Endothelial cell of umbilical vein (primary cell): ENCODE measurements at regions not wholly inside any gene's neighbourhood (a gene's known extent, or its start where the extent isn't known, plus 50 kb on each side); places are given as distances from the start of the nearest gene placed in this dataset.

Source experiments
- BruUV-seq: library from RNA; stranded (reverse); fragments of 400-500 nt; replicated peaks from 2 replicates; lab custom pipeline; 2021; lab: Mats Ljungman, UMichigan
- CTCF ChIA-PET: fragments of 300-600, 350-600 bp; sonication (Branson Sonifier 250); formaldehyde crosslinking; loops from one replicate; lab custom pipeline; 2021; ENCODE audit warnings: antibody characterized with exemption, inconsistent platforms; lab: Charles Lee
- POLR2A ChIA-PET: fragments of 300-600, 350-600 bp; sonication (Branson Sonifier 250); formaldehyde crosslinking; loops from one replicate; lab custom pipeline; 2021; ENCODE audit warnings: antibody characterized with exemption, inconsistent platforms; lab: Charles Lee
- DNase-seq: peaks from one replicate; pipeline ENCODE4 v3.0.0-alpha.2; 2011; ENCODE audit warnings: low read depth, low spot score
- FAIRE-seq: peaks from 2 replicates; lab custom pipeline; 2011; peaks lifted over from hg19 to GRCh38; lab: Jason Lieb, UNC
- H2AFZ ChIP-seq: 2 replicates; pipeline ENCODE4 v1.6.0; 2012; ENCODE audit warnings: low read depth, low read length, control low read depth, inconsistent platforms
- H3K27ac ChIP-seq: 2 replicates; pipeline ENCODE4 v1.5.1; 2011; ENCODE audit warnings: low read depth, mild to moderate bottlenecking, control low read depth, low read length, moderate library complexity; ENCODE audit not compliant: insufficient read depth
- H3K27me3 ChIP-seq, 2 experiments: 2 replicates each; pipeline versions ENCODE4 v1.6.0 to v1.6.1; 2011; ENCODE audit warnings: low read length in 2 of 2, mixed read lengths in 1 of 2; ENCODE audit not compliant: control insufficient read depth in 2 of 2, insufficient read depth in 2 of 2
- H3K36me3 ChIP-seq, 2 experiments: 2 replicates in 1 of 2; 3 replicates in 1 of 2; pipeline ENCODE4 v1.5.1; 2011; ENCODE audit warnings: low read length in 2 of 2, mild to moderate bottlenecking in 1 of 2, moderate library complexity in 1 of 2; ENCODE audit not compliant: control insufficient read depth in 2 of 2, insufficient read depth in 2 of 2; ENCODE audit errors: extremely low read depth in 1 of 2
- H3K4me1 ChIP-seq: 3 replicates; pipeline ENCODE4 v1.5.1; 2011; ENCODE audit warnings: mild to moderate bottlenecking, low read length; ENCODE audit not compliant: control insufficient read depth, insufficient read depth; ENCODE audit errors: extremely low read depth
- H3K4me2 ChIP-seq: 2 replicates; pipeline ENCODE4 v1.6.1; 2011; ENCODE audit warnings: low read length, control low read depth, mixed read lengths; ENCODE audit not compliant: insufficient read depth
- H3K4me3 ChIP-seq, 3 experiments: fragments of 200-600 bp in 1 of 3; sonication (generic), shearing (Covaris generic) in 1 of 3; replicated peaks in 1 of 3; 2 replicates each; pipeline ENCODE4 v1.5.1; 2011 to 2016; ENCODE audit warnings: control low read depth in 3 of 3, low read length in 3 of 3, mild to moderate bottlenecking in 2 of 3, inconsistent platforms in 1 of 3, low read depth in 1 of 3, moderate library complexity in 1 of 3; ENCODE audit not compliant: insufficient read depth in 1 of 3
- H3K79me2 ChIP-seq: 2 replicates; pipeline ENCODE4 v1.6.0; 2012; ENCODE audit warnings: low read length, inconsistent platforms; ENCODE audit not compliant: control insufficient read depth, insufficient read depth
- H3K9ac ChIP-seq: replicated peaks from 2 replicates; pipeline ENCODE3; 2011; ENCODE audit warnings: low read length, control low read depth; ENCODE audit not compliant: insufficient read depth; ENCODE audit errors: extremely low read depth
- H3K9me1 ChIP-seq: replicated peaks from 3 replicates; pipeline ENCODE4 v1.6.0; 2011; ENCODE audit warnings: mild to moderate bottlenecking, low read length; ENCODE audit not compliant: control insufficient read depth, insufficient read depth; ENCODE audit errors: extremely low read depth
- H3K9me3 ChIP-seq: replicated peaks from 2 replicates; pipeline ENCODE4 v1.5.1; 2012; ENCODE audit warnings: low read length, inconsistent platforms; ENCODE audit not compliant: control insufficient read depth, insufficient read depth
- H4K20me1 ChIP-seq: replicated peaks from 2 replicates; pipeline ENCODE3; 2011; ENCODE audit warnings: mild to moderate bottlenecking, low read length; ENCODE audit not compliant: control insufficient read depth, insufficient read depth; ENCODE audit errors: extremely low read depth
- EZH2 ChIP-seq: IDR thresholded peaks from 2 replicates; pipeline ENCODE4 v1.6.1; 2012; ENCODE audit warnings: borderline replicate concordance, low read depth, mild to moderate bottlenecking, moderate library complexity, low read length, inconsistent platforms; ENCODE audit not compliant: severe bottlenecking
- FOS ChIP-seq: IDR thresholded peaks from 2 replicates; pipeline ENCODE4 v1.6.1; 2011; ENCODE audit warnings: mild to moderate bottlenecking, low read length, moderate library complexity, borderline replicate concordance; ENCODE audit not compliant: insufficient read depth
- GATA2 ChIP-seq: IDR thresholded peaks from 2 replicates; pipeline ENCODE4 v1.7.0; 2011; ENCODE audit warnings: low read depth, mild to moderate bottlenecking, moderate library complexity, mixed read lengths, low read length; ENCODE audit not compliant: insufficient read length, insufficient read depth
- JUN ChIP-seq: IDR thresholded peaks from 2 replicates; pipeline ENCODE4 v1.6.1; 2011; ENCODE audit warnings: borderline replicate concordance, low read depth; ENCODE audit not compliant: insufficient read length, insufficient read depth
- MYC ChIP-seq: IDR thresholded peaks from one replicate; pipeline ENCODE4 v1.6.1; 2011; ENCODE audit warnings: mild to moderate bottlenecking, low read depth, low read length
- POLR2A ChIP-seq: IDR thresholded peaks from 2 replicates; pipeline ENCODE4 v1.6.1; 2012; ENCODE audit warnings: low read depth, mild to moderate bottlenecking, control low read depth, low read length
- POLR2AphosphoS5 ChIP-seq: IDR thresholded peaks from 2 replicates; pipeline ENCODE4 v1.6.1; 2012; ENCODE audit warnings: low read depth, mild to moderate bottlenecking, control low read depth, low read length, moderate library complexity; ENCODE audit not compliant: insufficient read depth
- dilution Hi-C: fragments of 300-500 bp; cut with MboI; formaldehyde crosslinking; loops from one replicate; pipeline ENCODE4 v1.15.0; 2019; ENCODE audit warnings: low sequenced_read_pairs; ENCODE audit not compliant: extremely low pct_ligation_motif_present
- intact Hi-C: fragments of 100-400 bp; cut with micrococcal nuclease; formaldehyde crosslinking; loops from one replicate; pipeline ENCODE4 v1.10.0; 2022
- TF ChIP-seq, protein P1 (sequence below), 2 donors: IDR thresholded peaks; 1 replicate in 1 of 2; 2 replicates in 1 of 2; pipeline ENCODE4 v1.5.1; 2011; ENCODE audit warnings: low read length in 2 of 2, mild to moderate bottlenecking in 2 of 2, moderate library complexity in 2 of 2, control low read depth in 1 of 2, inconsistent platforms in 1 of 2, low read depth in 1 of 2; ENCODE audit not compliant: insufficient read depth in 1 of 2; ENCODE audit errors: extremely low read depth in 1 of 2
- TF ChIP-seq, protein P2 (sequence below): IDR thresholded peaks from 2 replicates; pipeline ENCODE4 v1.6.1; 2011; ENCODE audit not compliant: insufficient read depth, insufficient read length

- H3K9me3 ChIP-seq = no peaks in the 10 kb centered on the region
- ChIA-PET CTCF (interaction anchor here (0.8 kb wide), 1 partner anchor 9 kb away, joined by 3 read pairs; no protein-coding TSS in a partner anchor), POLR2A (no interaction called here)
- FAIRE-seq = no peak
- H3K4me3 ChIP-seq = no peak overlapping the region
- no peak for DNase-seq
- H3K4me1 ChIP-seq = no peaks in the 10 kb centered on the region
- no peaks in the 10 kb centered on the region for H3K9me1 ChIP-seq
- H3K79me2 ChIP-seq = no peaks in the 10 kb centered on the region
- dilution Hi-C loops (no loop called here), intact Hi-C loops (no loop called here)
- peaks cover 15 to 24% of the 10 kb centered on the region in 2 experiments for H3K27me3 ChIP-seq
- TF ChIP-seq EZH2 (no peak), POLR2A (no peak), JUN (no peak), GATA2 (no peak), FOS (no peak), POLR2AphosphoS5 (no peak), MYC (no peak)
- TF ChIP-seq, protein P1, sequence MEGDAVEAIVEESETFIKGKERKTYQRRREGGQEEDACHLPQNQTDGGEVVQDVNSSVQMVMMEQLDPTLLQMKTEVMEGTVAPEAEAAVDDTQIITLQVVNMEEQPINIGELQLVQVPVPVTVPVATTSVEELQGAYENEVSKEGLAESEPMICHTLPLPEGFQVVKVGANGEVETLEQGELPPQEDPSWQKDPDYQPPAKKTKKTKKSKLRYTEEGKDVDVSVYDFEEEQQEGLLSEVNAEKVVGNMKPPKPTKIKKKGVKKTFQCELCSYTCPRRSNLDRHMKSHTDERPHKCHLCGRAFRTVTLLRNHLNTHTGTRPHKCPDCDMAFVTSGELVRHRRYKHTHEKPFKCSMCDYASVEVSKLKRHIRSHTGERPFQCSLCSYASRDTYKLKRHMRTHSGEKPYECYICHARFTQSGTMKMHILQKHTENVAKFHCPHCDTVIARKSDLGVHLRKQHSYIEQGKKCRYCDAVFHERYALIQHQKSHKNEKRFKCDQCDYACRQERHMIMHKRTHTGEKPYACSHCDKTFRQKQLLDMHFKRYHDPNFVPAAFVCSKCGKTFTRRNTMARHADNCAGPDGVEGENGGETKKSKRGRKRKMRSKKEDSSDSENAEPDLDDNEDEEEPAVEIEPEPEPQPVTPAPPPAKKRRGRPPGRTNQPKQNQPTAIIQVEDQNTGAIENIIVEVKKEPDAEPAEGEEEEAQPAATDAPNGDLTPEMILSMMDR (IDR thresholded peaks at IDR 0.05; ENCODE audit: extremely low read depth in 1 of 2, insufficient read depth in 1 of 2, low read depth in 1 of 2, low read length in 2 of 2) = no peak
- TF ChIP-seq, protein P2, sequence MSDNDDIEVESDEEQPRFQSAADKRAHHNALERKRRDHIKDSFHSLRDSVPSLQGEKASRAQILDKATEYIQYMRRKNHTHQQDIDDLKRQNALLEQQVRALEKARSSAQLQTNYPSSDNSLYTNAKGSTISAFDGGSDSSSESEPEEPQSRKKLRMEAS = no peak
- no peak overlapping the region for H3K9ac ChIP-seq
- H4K20me1 ChIP-seq = no peaks in the 10 kb centered on the region
- no peaks in the 10 kb centered on the region for H3K36me3 ChIP-seq
- H2AFZ ChIP-seq = no peak overlapping the region
- H3K4me2 ChIP-seq = no peak overlapping the region
- BruUV-seq = no TSS peak
- H3K27ac ChIP-seq = no peak overlapping the region
These were observed 180.0 kb upstream of the ANK3 start for GRCh38 chr10:60569681-60570080.
